HG03045 (cell line): ENCODE measurements at regions not wholly inside any gene's neighbourhood (a gene's known extent, or its start where the extent isn't known, plus 50 kb on each side); places are given as distances from the start of the nearest gene placed in this dataset.
"Not testable (repeated sequence)": the region's sequence is repeated elsewhere in the genome, so short reads cannot be mapped to it uniquely, and the experiment has no call there.

Experiments used
- ATAC-seq: cut with Tn5 transposase; IDR thresholded peaks from one replicate; pipeline ENCODE4 v1.9.1; 2021; ENCODE audit warnings: mild to moderate bottlenecking, moderate library complexity; ENCODE audit not compliant: unreplicated experiment

GRCh38 chr1:229136822-229137221, 134.1 kb upstream of the RAB4A start:
- ATAC-seq = no peak

GRCh38 chr1:229137271-229137670, 133.6 kb upstream of the RAB4A start:
- ATAC-seq = no peak

- no peak for ATAC-seq
Measured at GRCh38 chr1:229138058-229138457, 132.9 kb upstream of the RAB4A start.

DNA sequence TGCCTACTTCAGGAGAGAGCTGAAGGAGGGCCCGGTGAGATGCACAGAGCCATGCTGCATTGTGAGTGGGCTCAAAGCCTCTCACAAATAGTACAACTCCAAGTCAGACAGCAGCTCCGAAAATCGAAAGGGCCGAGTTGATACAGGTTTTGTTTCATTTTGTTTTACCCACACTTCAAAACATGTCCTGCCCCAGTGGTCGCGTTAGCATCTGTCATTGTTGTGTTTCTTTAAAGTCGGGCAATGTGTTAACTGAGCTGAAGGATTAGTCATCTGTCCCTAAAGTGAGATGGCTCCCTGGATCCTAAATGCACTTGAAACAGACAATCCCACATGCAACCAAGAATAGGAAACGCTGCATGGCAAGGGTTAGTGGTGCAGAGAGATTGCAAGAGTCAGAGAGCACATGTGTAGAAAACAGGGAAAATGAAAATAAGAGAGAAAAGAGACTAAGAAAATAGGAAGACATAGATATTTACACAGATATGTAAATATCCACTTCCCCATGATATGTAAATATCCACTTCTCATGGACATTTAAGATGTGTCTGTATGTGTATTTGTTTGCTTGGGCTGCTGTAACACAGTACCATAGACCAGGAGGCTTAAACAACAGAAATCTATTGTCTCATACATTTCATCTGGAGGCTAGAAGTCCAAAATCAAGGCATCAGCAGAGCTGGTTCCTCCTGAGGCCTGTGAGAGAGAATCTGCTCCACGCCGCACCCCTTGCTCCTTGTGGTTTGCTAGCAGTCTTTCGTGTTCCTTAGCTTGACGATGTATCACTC, 131.4 kb upstream of the RAB4A start:
- peak; percentile 47 for ATAC-seq

DNA sequence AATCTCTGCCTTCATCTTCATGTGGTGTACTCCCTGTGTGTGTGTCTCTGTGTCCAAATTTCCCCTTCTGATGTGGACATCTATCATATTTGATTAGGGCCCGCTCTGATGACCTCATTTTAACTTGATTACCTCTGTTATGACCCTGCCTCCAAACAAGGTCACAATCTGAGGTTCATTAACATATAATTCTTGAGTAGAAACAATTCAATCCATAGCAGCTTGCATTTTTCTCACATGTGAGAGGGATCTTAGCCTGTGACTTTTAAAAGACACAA, 130.9 kb upstream of the RAB4A start:
- ATAC-seq = no peak

DNA sequence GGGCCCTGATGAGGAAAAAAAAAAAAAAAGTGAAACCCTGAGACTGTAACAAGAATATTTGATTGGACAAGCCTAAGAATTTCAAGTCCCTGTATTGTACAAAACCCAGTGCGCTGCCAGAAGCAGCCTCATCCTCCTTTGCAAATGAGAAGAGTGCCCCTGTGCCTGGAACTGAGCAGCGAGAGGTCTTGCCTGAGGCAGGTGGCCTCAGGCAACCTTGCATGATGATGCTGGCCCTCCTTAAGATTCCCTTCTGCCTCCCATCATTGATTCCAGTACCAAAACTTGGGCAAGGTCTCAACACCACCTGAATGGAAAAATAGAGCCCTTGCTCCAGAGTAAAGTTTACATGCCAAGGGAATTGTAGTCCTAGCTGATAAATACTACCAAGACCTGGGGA, 129.6 kb upstream of the RAB4A start:
- no peak for ATAC-seq

- no peak for ATAC-seq
Measured at GRCh38 chr1:229141689-229142377, 129.1 kb upstream of the RAB4A start.

DNA sequence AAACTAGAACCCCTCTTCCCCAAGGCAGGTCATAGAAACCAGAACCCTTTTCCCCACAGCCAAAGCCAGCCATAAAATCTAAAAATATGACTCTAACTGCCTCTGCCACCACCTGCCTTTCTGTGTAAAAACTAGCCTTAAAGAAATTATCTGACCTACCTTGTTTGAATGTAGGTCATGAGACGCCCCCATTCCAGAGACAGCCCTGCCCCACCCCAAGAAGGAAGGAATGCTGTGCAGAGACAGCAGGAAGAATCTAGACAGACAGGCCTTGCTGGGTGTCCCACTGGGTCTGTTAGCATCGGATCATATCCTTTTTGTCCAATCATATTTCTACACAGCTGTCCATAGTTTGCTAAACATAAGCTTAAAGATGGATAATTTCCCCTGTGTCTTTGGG, 128.4 kb upstream of the RAB4A start:
- no peak for ATAC-seq

DNA sequence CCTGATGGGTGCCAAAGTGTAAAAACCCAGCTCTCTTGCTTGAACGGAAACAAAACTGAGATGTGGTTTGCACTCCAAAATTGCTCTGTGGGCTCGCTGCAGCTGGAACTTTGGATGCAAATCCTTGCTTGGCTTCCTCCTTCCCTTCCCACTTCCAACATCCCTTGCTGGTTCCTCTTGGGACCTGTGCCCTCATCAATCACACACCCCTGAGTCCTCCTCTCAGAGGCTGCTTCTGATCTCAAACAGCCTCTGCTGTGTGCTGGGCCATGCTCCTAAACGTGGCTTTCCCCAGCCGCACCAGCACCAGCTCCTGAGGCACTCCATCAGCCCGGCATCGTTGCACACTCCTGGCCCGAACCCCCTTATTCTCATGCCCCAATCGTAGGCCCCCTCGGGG, 124.3 kb upstream of the RAB4A start:
- ATAC-seq = no peak

DNA sequence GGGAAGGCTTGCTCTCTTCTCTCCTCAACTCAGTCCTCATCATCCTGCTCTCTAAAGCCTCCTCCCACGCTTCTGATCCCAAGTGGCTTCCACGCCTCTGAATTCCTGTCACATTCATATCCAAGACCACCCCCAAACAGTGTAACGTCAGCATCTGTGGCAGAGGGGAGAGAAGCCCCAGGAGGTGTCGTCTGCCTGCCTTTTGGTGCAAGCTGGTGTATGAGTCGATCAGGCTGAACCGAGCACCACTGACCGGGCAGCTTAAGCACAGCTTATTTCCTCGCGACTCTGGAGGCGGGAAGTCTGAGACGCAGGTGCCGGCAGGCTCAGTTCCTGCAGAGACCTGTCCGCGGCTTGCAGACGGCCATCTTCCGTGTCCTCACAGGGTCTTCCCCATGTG, 123.8 kb upstream of the RAB4A start:
- ATAC-seq = no peak

- no peak for ATAC-seq
Measured at GRCh38 chr1:229148041-229148671, 122.8 kb upstream of the RAB4A start.

DNA sequence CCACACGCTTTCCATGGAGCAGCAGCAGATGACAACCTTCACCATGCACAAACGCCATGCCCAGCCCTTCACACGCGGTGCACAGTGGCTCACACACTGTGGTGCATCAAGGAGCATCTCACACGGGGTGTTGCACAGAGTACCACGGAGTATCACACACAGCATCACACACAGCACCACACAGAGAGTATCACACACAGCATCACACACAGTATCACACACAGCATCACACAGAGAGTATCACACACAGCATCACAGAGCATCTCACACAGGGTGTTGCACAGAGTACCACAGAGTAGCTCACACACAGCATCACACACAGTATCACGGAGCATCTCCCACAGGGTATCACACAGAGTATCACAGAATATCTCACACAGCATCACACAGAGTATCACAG, 122.2 kb upstream of the RAB4A start:
- ATAC-seq = no peak

GRCh38 chr1:229149435-229149834, 121.5 kb upstream of the RAB4A start:
- ATAC-seq = no peak

- ATAC-seq = no peak
Measured at GRCh38 chr1:229150518-229150917, 120.4 kb upstream of the RAB4A start.

DNA sequence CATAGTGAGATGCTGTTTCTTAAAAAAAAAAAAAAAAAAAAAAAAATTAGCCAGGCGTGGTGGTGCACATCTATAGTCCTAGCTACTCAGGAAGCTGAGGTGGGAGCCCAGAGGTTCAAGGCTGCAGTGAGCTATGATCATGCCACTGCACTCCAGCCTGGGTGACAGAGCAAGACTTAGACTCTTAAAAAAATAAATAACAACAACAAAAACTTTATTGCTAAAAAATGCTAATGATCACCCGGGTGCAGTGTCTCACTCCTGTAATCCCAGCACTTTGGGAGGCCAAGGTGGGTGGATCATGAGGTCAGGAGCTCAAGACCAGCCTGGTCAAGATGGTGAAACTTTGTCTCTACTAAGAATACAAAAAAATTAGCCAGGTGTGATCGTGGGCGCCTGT, 119.5 kb upstream of the RAB4A start:
- not testable (repeated sequence) for ATAC-seq

DNA sequence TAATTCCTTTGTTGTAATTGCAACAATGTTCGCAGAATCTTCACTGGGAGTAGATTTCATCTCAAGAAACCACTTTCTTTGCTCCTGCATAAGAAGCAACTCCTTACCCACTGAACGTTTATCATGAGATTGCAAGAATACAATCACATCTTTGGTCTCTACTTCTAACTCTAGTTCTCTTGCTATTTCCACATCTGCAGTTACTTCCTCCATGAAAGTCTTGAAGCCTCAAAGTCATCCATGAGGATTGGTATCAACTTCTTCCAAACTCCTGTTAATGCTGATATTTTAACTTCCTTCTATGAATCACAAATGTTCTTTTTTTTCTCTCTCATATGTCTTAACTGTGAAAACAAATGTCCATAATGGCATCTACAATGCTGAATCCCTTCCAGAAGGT, 118.6 kb upstream of the RAB4A start:
- no peak for ATAC-seq

DNA sequence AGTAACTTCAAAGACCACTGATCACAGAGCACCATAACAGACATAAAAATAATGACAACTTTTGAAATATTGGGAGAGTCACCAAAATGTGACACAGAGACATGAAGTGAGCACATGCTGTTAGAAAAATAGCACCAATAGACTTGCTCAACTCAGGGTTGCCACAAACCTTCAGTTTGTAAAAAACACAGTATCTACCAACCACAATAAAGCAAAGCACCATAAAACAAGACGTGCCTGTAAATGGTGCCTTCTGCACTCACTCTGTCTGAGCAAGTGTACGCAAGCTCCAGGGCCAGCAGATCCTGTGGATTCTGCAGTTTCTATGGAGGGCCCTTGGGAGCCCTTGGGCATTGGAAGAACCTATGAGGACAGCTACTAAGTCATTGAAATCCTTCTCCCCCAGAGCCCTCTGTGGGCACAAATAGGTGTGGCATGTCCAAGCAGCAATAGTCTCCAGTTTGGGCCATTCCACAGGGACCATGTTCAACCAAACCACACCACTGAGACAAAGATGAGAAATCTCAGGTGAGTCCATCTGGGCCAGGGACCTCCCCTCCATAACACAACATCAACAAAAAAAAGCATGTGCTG, 116.9 kb upstream of the RAB4A start:
- ATAC-seq = no peak

GRCh38 chr1:229154811-229155210, 116.1 kb upstream of the RAB4A start:
- no peak for ATAC-seq

- ATAC-seq = no peak
Measured at GRCh38 chr1:229155472-229155871, 115.4 kb upstream of the RAB4A start.

DNA sequence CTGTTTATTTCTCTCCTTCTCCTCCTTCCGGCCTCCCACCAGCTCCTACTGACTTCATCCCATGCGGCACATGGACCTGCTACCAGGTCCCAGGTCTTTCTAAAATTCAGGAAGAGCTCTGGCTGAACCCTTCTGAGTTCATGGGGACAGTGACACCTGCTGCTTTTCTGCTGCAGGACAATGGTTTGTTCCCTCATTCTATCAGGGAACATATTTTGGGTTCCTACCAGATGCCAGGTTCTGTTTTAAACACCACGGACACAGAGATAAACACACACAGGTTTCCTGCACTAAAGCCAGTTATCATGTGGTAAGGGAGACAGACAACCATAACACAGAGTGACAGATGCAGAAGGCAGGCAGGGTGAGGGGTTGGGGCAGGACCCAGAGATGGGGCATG, 114.0 kb upstream of the RAB4A start:
- no peak for ATAC-seq

- no peak for ATAC-seq
Measured at GRCh38 chr1:229157480-229157879, 113.4 kb upstream of the RAB4A start.

DNA sequence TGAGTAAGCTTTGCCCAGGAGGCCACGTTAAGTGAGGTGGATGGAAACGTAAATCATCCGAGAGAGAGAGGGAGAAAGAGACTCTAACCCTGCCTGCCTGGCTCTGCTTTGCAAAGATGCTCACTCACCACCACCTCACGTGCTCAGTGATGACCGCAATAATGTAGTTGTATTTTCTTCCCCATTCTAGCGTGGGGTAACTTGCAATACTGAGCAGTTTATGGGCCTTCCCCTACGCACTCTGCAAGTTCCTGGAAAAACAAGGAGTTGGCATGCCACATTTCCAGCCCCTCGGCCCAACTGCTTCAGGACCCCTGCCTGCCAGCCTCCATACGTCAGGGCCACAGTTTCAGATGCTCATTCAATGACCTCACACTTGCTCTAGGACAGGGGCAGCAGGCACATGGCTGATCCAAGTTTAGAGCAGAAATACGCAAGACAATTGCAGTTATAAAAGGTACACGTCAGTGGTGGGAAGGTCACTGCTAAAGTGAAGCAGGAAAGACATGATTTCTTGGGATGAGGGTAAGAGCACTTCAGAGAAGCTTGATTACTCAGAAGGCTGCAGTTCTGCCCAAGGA, 112.5 kb upstream of the RAB4A start:
- no peak for ATAC-seq
